ENCODE measurements at regions not wholly inside any gene's neighbourhood (a gene's known extent, or its start where the extent isn't known, plus 50 kb on each side); places are given as distances from the start of the nearest gene placed in this dataset.

DNA sequence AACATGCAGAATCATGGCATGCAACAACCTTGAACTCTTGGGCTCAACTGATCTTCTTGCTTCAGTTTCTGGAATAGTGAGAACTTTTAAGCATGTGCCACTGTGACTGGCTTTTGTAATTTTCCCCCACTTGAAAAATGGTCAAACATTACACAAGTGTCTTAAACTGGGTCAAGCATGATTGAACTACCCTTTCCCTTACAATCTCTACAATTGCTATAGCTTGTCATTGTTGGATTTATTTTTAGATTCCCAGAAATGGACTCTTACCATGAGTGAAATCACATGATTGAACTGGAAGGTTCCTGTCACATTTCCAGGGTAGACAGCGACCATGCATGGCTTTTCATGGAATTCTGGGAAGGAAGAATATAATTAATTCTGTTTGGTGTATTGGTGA is 102.2 kb upstream of the TUBA3C start:
- no peak for ATAC-seq
- Histone ChIP-seq H3K36me3 (no peaks in the 10 kb centered on the region), H3K27me3 (no peaks in the 10 kb centered on the region), H3K9me3 (peaks cover 0 to 5% (median 0%) of the 10 kb centered on the region in 3 donors), H3K27ac (no peak overlapping the region), H3K4me3 (no peak overlapping the region), H3K4me1 (no peaks in the 10 kb centered on the region)
- 36 to 40% methylated on average over 1 of the region's 1 CpG for WGBS, 2 donors (ENCODE audit: low coverage in 1 of 2)
- no peak for TF ChIP-seq POLR2AphosphoS5 (IDR thresholded peaks at IDR 0.05)
- no peak for TF ChIP-seq EP300 (IDR thresholded peaks at IDR 0.05)
- no peak for TF ChIP-seq POLR2A (IDR thresholded peaks at IDR 0.05)
- TF ChIP-seq, protein P1, sequence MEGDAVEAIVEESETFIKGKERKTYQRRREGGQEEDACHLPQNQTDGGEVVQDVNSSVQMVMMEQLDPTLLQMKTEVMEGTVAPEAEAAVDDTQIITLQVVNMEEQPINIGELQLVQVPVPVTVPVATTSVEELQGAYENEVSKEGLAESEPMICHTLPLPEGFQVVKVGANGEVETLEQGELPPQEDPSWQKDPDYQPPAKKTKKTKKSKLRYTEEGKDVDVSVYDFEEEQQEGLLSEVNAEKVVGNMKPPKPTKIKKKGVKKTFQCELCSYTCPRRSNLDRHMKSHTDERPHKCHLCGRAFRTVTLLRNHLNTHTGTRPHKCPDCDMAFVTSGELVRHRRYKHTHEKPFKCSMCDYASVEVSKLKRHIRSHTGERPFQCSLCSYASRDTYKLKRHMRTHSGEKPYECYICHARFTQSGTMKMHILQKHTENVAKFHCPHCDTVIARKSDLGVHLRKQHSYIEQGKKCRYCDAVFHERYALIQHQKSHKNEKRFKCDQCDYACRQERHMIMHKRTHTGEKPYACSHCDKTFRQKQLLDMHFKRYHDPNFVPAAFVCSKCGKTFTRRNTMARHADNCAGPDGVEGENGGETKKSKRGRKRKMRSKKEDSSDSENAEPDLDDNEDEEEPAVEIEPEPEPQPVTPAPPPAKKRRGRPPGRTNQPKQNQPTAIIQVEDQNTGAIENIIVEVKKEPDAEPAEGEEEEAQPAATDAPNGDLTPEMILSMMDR (IDR thresholded peaks at IDR 0.05): no peak

DNA sequence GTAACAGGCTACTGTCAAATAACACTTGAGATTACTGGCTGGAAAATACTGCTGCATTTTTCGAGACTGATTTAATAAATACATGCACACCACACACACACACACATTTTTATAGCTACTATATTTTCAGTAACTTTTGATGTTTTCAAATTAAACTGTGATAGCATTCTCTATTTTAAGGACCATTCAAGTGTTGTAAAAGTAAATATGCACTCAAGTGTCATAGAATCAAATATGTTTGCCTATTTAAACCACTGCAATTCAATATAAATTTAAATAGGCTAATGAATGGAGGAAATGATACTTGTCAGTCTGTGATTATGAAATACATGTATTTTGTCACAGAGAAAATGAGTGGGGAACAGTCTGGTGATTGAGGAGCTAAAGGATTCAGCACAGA is 86.7 kb upstream of the TUBA3C start:
- ATAC-seq: no peak
- H3K4me3 ChIP-seq: no peak overlapping the region

DNA sequence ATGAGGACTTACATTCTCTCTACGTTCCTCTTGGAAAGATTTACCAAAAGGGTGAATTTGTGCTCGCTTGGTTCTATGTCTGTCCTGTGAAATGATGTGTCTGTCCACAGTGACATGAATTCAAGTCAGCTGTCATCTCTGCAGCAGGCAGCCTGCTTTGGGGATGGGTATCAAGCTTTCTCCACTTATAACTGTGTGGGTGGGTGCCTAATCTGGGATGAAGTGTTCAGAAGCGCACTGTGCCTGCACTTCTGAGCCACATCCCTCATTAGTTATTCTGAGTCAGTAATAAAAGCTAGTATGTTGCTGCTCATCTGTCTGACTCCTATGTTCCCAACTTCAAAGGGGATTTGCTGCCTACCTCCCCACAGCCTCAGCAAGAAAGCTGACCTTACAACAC is 86.1 kb upstream of the TUBA3C start:
- Histone ChIP-seq H3K36me3 (no peaks in the 10 kb centered on the region), H3K4me1 (no peaks in the 10 kb centered on the region), H3K4me3 (no peak overlapping the region), H3K27ac (no peak overlapping the region), H3K27me3 (peaks cover 5% of the 10 kb centered on the region), H3K9me3 (no peaks in the 10 kb centered on the region)
- TF ChIP-seq POLR2A (IDR thresholded peaks at IDR 0.05): no peak
- TF ChIP-seq, protein P1 (IDR thresholded peaks at IDR 0.05): no peak
- TF ChIP-seq EP300 (IDR thresholded peaks at IDR 0.05): no peak
- no peak for TF ChIP-seq POLR2AphosphoS5 (IDR thresholded peaks at IDR 0.05)
- 13 to 69% methylated on average over 1 to 3 of the region's 3 CpGs for WGBS, 2 donors (ENCODE audit: low coverage in 1 of 2)
- ATAC-seq: no peak

More for the DNA sequence above, 86.7 kb upstream of the TUBA3C start:
- Histone ChIP-seq H3K4me1 (no peaks in the 10 kb centered on the region), H3K27ac (no peak overlapping the region), H3K27me3 (peaks cover 5% of the 10 kb centered on the region), H3K9me3 (no peaks in the 10 kb centered on the region), H3K36me3 (no peaks in the 10 kb centered on the region)
- no peak for TF ChIP-seq POLR2AphosphoS5 (IDR thresholded peaks at IDR 0.05)
- TF ChIP-seq, protein P1 (IDR thresholded peaks at IDR 0.05): no peak
- TF ChIP-seq POLR2A (IDR thresholded peaks at IDR 0.05): no peak
- TF ChIP-seq EP300 (IDR thresholded peaks at IDR 0.05): no peak
- WGBS, 2 donors (ENCODE audit: low coverage in 1 of 2): 0 to 25% methylated on average over 1 of the region's 1 CpG

DNA sequence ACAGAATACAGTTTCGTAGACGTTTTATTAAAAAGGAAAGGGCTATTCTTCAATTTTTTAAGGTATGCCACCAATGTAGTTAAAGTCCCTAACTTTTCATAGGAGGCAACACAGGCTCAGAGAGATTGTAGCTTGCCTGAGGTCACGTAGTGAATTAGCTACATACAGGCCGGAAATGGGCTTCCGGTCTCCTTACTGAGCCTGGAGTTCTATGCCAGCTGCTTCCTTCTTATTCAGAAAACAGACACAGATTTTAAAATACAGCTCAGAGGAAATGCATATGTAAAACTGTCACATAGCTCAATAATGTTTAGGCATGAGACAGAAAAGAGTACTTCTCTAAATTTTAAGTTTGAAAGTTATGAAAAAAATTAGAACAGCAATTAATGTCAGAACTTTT is 85.4 kb upstream of the TUBA3C start:
- no peak for ATAC-seq
- TF ChIP-seq POLR2A (IDR thresholded peaks at IDR 0.05) (no peak), POLR2AphosphoS5 (IDR thresholded peaks at IDR 0.05) (no peak), EP300 (IDR thresholded peaks at IDR 0.05) (no peak)
- TF ChIP-seq, protein P1 (IDR thresholded peaks at IDR 0.05): no peak
- WGBS, 2 donors (ENCODE audit: low coverage in 1 of 2): 58 to 76% methylated on average over 4 to 5 of the region's 5 CpGs
- Histone ChIP-seq H3K4me3 (no peak overlapping the region), H3K27ac (no peak overlapping the region), H3K27me3 (peaks cover 5% of the 10 kb centered on the region), H3K4me1 (no peaks in the 10 kb centered on the region), H3K9me3 (no peaks in the 10 kb centered on the region), H3K36me3 (no peaks in the 10 kb centered on the region)

DNA sequence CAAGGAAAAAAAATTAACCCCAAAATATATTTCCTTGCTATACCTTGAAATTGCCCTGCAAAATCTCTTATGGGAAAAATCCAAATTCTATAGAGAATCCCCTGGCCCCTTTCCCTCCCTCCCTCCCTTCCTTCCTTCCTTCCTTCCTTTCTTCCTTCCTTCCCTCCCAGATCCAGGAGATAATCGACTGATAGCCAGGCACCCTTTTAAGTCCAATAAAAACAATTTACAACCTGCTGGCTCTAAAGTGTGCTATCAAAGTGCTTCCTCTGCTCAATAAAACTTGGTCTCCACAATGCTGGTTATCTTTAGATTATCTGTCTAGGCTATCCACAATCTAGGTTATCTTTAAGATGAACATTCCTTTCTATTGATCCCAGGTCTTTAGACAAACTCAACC is 83.1 kb upstream of the TUBA3C start:
- H3K4me3 ChIP-seq: no peak overlapping the region
- TF ChIP-seq POLR2AphosphoS5 (IDR thresholded peaks at IDR 0.05) (no peak), POLR2A (IDR thresholded peaks at IDR 0.05) (no peak), EP300 (IDR thresholded peaks at IDR 0.05) (no peak)
- TF ChIP-seq, protein P1 (IDR thresholded peaks at IDR 0.05): no peak
- WGBS, 2 donors (ENCODE audit: low coverage in 1 of 2): 9% methylated on average over 1 of the region's 1 CpG; no CpG with 5 or more reads in 1 of the 2 donors
- H3K36me3 ChIP-seq: no peaks in the 10 kb centered on the region
- H3K4me1 ChIP-seq: no peaks in the 10 kb centered on the region
- H3K27ac ChIP-seq: no peak overlapping the region
- H3K27me3 ChIP-seq: peaks cover 5% of the 10 kb centered on the region
- no peak for ATAC-seq
- H3K9me3 ChIP-seq: no peaks in the 10 kb centered on the region

All from gastroesophageal sphincter (tissue), 4 donors.